Stimulated activated CD4-positive, alpha-beta T cell treated with anti-CD3 and anti-CD28 coated beads, Interleukin-15, amount 100 ng/mL, for 1 hour (primary cell): ENCODE measurements at regions not wholly inside any gene's neighbourhood (a gene's known extent, or its start where the extent isn't known, plus 50 kb on each side); places are given as distances from the start of the nearest gene placed in this dataset.
"Not testable (repeated sequence)": the region's sequence is repeated elsewhere in the genome, so short reads cannot be mapped to it uniquely, and the experiment has no call there.

Experiments used
- DNase-seq, 2 donors: peaks; one replicate each; pipeline ENCODE4 v3.0.0-alpha.2; 2020; ENCODE audit warnings: low read depth in 1 of 2, low spot score in 1 of 2

DNA sequence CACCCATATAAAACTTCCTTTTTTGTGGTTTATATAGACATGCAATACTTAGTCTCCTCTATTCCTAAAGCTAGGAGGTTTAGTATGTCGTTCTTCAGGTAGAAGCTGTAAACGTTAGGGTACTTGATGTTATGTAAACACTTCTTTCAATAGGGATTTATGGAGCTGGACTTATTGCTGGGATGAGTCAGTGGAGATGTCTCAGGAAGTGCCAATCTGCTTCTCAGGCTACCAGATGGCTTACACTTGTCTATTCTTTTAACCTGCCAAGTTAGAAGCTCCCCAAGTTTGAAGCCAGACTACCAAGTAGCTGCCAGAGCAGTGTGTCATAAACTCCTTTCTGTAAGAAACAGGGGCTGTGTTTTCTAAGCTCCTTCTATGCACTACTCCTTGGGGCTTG, 756.5 kb upstream of the LRRTM1 start:
- no peak for DNase-seq

GRCh38 chr2:81050580-81051095, 746.1 kb upstream of the LRRTM1 start:
- DNase-seq = no peak

GRCh38 chr2:81043681-81044080, 739.1 kb upstream of the LRRTM1 start:
- no peak for DNase-seq

GRCh38 chr2:81007104-81007503, 702.6 kb upstream of the LRRTM1 start:
- DNase-seq = no peak

- no peak for DNase-seq
Measured at GRCh38 chr2:81002906-81003305, 698.4 kb upstream of the LRRTM1 start.

GRCh38 chr2:80987466-80987865, 682.9 kb upstream of the LRRTM1 start:
- no peak for DNase-seq

DNA sequence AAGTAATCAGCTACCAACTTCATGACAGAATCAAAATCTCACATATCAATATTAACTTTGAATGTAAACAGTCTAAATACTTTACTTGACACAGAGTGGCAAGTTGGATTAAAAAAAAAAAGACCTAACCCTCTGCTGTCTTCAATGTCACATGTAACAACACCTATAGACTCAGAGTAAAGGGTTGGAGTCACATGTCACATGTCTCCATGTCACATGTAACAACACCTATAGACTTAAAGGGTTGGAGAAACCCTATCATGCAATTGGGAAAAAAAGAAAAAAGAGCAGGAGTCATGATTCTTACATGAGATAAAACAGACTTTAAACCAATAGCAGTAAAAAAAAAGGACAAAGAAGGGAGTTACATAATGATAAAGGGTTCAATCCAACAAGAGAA, 665.3 kb upstream of the LRRTM1 start:
- no peak for DNase-seq

GRCh38 chr2:80968450-80968849, 663.9 kb upstream of the LRRTM1 start:
- DNase-seq = no peak

- DNase-seq = no peak
Measured at GRCh38 chr2:80947601-80948130, 643.1 kb upstream of the LRRTM1 start.

DNA sequence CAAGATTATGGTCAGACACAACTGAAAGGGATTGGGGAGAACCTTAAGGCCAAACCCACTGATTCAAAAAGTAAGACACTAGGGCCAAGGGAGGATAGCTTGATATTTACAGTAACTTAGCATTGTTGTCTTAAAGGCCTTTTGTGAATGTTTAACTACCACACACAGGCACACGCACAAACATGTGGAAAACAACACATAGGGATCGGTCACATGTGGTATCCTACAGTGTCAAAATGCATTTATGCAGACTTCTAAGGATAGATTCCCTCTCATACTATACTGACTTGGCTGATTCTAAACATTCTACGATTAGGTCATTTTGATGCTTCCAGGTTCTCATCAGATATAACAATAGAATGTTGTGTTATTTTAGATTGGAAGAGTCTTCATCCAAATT, 638.9 kb upstream of the LRRTM1 start:
- DNase-seq = no peak

DNA sequence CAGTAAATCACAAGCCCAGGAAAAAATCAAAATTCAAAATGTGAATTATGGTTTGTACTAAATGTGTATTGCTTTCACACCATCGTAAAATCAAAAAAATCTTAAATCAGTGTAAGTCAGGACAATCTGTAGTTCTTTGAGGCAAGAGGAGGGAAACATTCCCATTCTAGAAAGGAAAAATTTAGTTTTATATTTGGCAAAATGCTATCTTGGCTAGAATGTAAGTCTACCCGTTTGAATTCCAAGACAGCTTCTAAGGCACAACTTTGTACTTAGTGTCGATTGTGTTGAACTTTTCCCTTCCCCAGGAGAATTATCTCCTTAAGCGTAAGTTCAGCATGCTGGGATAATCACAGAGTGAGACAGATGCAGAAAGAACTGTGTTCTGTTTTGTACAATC, 638.2 kb upstream of the LRRTM1 start:
- DNase-seq = no peak

GRCh38 chr2:80938463-80938862, 633.9 kb upstream of the LRRTM1 start:
- no peak for DNase-seq

GRCh38 chr2:80931820-80932219, 627.3 kb upstream of the LRRTM1 start:
- DNase-seq = not testable (repeated sequence)

- no peak for DNase-seq
Measured at GRCh38 chr2:80930777-80931176, 626.2 kb upstream of the LRRTM1 start.

DNA sequence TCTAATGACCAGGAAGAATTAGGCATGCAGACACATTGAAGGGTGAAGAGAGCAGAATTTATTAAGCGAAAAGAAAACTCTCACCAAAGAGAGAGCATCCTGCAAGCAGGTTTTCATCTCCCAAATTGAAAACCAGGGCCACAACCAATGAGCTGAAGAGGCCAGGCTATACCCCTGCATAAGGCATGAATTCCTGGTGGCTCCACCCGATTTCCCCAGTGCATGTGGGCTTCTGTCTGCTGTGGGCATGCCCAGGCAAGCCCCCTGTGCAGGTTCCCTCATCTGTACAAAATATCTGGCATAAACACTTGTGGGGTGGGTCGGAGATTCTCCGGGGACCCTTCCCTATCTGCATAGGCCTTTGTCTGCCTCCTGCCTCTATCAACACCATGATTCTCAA, 621.6 kb upstream of the LRRTM1 start:
- DNase-seq = no peak

DNA sequence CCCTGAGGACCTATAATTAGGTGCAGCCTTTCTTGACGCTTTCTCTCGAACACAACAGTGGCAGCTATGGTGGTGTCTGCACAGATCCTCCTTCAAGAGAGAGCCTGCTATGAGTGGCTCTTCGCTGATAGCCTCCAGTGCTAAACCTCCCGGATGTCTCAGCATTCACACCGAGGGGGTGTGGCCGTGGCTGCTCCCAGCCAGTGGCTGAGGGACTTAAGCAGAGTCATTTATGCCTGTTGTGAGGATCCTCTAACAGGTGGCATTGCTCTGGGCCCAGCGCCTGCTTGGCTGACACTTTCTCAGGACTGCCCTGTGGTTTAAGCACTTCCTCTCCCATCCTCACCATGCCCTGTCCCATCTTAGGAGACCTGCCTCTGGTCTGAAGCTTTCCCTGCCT, 592.0 kb upstream of the LRRTM1 start:
- no peak for DNase-seq

DNA sequence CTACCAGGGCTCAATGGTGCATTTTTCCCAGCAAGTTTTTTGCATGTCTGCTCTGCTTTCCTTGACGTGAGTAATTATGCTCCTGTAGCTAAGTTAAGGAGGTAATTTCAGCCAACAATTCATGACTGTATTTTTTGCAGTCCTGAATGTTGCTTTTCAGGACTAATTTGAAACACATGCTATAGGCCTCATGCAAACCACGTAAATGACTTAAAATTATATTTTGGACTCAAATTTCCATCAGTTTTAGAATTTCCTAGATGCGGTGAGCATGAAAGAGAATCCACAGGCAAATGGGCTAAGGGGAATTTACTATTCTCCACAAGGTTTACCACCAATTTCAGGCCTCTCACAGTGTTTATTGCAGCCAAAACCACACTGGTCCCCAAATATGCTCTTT, 589.9 kb upstream of the LRRTM1 start:
- DNase-seq = no peak

GRCh38 chr2:80893711-80894110, 589.2 kb upstream of the LRRTM1 start:
- DNase-seq = no peak

DNA sequence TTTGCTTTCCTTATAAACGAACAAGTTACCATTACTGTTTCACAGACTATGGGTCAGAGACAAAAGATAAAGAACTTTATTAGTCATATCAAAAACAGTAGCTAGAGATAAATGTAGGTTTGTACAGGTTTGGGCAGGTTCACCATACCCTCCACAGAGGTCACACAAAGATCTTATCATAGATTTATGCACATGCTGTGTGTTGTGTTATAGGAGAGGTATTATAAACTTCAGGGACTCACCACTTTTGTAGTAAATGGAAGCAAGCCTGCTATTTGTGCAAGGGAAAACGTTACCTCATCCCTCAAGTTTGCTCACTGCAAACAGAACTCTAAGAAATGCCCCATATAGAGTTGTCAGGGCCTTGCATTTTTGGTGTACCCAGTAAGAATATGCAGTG, 584.5 kb upstream of the LRRTM1 start:
- no peak for DNase-seq

DNA sequence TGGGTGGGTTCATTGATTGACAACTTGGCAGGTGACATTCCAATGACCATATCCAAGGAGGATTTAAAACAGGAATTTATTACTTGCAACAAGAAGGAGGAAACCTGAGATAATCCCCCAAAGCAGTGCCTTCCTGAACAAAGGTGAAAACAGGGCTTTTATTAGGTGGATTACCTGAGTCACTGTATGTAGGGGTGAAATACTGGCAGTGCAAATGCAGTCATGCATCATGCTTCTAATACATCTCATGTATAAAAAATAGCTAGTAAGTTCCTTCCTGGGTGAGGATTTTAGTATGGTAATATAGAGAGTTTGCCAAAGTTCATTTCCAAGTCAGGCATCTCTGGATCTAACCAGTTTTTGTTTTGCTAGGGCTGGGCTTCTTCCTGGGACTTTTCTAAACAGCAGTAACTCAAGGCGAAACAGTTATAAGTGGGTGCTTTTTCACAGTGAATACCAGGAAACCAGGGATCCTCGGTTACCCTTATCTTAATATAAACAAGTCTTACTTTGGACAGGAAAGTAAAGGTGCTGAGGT, 583.4 kb upstream of the LRRTM1 start:
- DNase-seq = no peak

DNA sequence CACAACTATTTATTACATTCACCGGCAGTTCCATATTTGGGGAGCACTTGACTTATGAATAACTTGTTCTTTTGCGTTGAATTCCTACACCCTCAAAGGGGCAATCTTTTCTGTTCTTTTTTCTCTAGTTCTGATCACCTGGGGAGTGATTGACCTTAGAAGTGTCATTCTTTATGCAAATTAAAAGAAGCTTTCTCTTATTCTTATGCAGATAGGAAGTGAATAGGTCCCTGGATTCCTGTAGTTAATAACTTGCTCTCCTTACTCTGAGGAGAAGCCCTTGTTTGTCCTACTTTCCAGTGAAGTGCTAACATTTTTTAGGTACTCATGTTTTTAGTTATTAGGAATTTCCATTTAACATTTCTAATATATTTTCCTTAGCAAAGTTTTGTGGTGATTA, 569.8 kb upstream of the LRRTM1 start:
- DNase-seq = no peak

DNA sequence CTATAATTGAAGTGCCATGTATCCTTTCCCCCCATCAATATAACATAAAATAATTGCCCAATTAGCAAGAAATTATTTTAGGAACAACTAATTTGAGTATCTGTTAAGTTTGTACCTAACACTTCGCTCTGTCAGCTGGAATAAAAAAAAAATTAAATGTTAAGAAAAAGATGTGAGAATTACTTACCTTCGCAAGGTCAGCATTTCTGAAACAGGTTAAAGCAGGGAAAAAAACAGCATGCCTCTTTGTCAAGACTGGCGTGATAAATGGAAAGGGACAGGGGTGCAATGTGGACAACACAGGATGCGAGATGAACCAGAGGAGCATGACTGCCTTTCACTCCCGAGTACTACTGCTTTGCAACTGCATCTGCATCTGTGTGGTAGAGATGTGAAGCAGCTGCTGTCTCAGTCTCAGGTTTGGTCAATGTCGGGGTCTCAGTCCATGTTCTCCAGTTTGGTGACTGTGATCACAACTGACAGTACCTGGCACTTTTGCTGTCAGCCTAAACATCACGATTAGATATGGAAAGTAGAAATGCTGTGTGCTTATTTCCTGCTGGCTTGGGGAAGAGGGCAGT, 565.4 kb upstream of the LRRTM1 start:
- no peak for DNase-seq

- DNase-seq = no peak
Measured at GRCh38 chr2:80863147-80863714, 558.7 kb upstream of the LRRTM1 start.
